Activated naive CD8-positive, alpha-beta T cell treated with anti-CD3 and anti-CD28 coated beads for 36 hours (primary cell): ENCODE measurements at regions not wholly inside any gene's neighbourhood (a gene's known extent, or its start where the extent isn't known, plus 50 kb on each side); places are given as distances from the start of the nearest gene placed in this dataset.

ENCODE experiments used
- DNase-seq: peaks from one replicate; pipeline ENCODE4 v3.0.0; 2021
- H3K27ac Mint-ChIP-seq: one replicate; pipeline ENCODE4 v1.8.0; 2022; ENCODE audit warnings: mild to moderate bottlenecking, moderate library complexity, mixed read lengths
- H3K27me3 Mint-ChIP-seq: one replicate; pipeline ENCODE4 v1.8.0; 2022; ENCODE audit warnings: mild to moderate bottlenecking, mixed read lengths
- H3K36me3 Mint-ChIP-seq: one replicate; pipeline ENCODE4 v1.8.0; 2021; ENCODE audit warnings: mild to moderate bottlenecking, mixed read lengths
- H3K4me1 Mint-ChIP-seq: one replicate; pipeline ENCODE4 v1.8.0; 2021; ENCODE audit warnings: mixed read lengths
- H3K4me3 Mint-ChIP-seq: one replicate; pipeline ENCODE4 v1.8.0; 2022; ENCODE audit warnings: mild to moderate bottlenecking, moderate library complexity, mixed read lengths
- H3K9me3 Mint-ChIP-seq: one replicate; pipeline ENCODE4 v1.8.0; 2022; ENCODE audit warnings: mixed read lengths

DNA sequence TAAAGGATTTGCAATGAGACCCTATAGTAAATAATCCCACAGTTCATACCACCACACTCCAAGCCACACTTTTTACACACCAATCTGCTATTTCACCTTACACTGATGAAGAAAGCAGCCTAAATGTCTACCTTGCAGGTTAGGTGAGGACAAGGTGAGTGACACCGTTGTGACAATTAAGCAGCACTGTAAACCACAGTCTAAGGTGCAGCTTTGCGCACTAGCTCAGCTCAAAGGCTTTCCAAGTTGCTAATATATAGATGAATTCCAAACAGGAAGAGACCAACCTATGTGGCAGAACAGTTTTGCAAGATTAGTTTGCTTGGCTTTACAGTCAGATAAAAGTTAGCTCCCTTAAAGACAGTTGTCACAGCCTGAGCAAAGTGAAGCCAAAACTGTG is 429.5 kb upstream of the MARCKS start:
- Mint-ChIP-seq H3K4me3 (no peak overlapping the region), H3K27ac (no peak overlapping the region), H3K36me3 (no peaks in the 10 kb centered on the region), H3K4me1 (no peaks in the 10 kb centered on the region), H3K27me3 (peaks cover 3% of the 10 kb centered on the region), H3K9me3 (no peaks in the 10 kb centered on the region)
- DNase-seq = no peak

DNA sequence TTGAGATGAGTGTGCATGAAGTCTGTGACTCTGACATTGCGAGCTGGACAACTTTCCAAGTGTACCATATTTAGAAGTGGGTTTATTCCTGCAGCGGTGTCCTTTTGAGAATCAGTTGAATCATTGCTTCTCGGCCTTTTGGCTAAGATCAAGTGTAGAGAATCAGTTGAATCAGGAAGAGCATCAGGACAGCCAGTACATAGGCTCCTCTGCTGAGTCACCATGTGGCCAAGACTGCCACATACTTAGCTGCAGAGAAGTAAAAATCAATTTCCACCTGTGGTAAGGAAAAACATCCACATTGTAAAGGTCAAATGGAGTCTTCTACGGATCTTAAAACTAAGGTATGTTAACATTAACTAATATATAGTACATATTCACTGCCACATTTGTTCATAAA is 428.4 kb upstream of the MARCKS start:
- Mint-ChIP-seq H3K4me1 (no peaks in the 10 kb centered on the region), H3K27me3 (peaks cover 3% of the 10 kb centered on the region), H3K36me3 (no peaks in the 10 kb centered on the region), H3K9me3 (no peaks in the 10 kb centered on the region), H3K4me3 (no peak overlapping the region), H3K27ac (no peak overlapping the region)
- DNase-seq = no peak

DNA sequence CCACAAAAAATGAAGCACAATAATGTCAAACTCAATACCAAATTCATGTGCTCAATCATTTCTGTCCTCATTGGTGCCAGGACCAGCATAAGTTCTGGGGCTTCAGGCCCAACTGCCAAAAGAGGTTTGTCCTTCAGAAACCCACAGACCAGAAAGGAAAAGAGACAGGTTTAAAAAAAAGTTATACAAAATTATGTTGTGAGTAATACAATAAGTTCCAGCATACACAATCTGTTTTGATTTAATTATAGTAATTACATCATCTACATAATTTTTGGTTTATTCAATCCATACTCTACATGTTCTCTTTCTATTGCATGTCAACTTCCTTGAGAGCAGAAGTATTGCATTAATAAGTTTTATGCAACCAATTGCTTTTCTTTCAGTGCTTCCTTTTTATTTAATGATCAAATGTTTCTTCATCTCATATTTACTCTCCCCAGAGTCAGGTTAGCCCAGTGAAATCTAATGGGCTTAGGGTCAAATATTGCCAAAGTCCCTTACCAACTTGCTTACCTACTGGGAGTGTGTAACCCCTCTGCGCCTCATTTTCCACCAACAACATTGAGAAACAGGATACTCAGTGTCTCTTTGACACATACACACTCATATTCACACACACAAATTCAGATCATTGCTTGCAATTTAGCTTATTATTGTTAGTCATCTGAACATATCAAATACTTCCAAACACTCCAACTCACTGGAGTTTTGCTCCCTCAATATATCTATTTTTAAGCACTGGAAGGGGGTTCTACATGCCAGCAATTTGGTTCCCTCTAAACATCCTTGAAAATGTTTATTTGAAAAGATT is 424.4 kb upstream of the MARCKS start:
- no peak for DNase-seq
- Mint-ChIP-seq H3K27ac (no peak overlapping the region), H3K4me1 (no peaks in the 10 kb centered on the region), H3K4me3 (no peak overlapping the region), H3K27me3 (peaks cover 2% of the 10 kb centered on the region), H3K36me3 (no peaks in the 10 kb centered on the region), H3K9me3 (no peaks in the 10 kb centered on the region)

DNA sequence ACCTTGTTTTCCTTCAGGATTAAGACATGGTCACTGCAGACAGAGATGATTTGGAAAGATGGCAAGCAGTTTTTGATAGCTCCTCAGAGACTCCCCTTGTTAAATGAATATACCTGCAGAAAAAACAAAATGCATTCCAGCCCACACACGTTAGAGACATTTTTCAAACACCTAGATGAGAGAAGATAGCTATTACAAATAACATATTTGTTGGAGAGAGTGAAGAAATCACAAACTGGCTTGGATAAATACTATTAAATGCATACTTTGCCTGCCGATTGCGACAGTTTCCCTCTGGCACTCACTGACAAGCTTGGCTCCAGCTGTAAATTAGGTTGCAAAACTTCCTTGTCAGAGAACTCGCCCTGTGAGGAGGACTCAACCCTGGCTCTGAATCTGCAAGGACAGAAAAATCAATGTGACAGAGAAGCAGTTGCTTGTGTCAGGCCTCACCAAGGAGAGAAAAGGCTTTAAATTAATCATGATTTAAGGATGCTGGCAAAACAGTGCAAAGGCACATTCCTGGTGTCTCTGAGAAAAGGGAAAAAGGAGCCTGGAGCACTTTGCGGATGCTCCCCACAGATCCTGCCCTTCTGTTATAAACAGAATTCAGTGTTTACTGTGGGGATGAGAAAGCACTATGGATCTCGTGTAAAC is 423.7 kb upstream of the MARCKS start:
- no peaks in the 10 kb centered on the region for H3K9me3 Mint-ChIP-seq
- no peak for DNase-seq
- H3K27me3 Mint-ChIP-seq = no peaks in the 10 kb centered on the region
- H3K4me1 Mint-ChIP-seq = no peaks in the 10 kb centered on the region
- H3K4me3 Mint-ChIP-seq = no peak overlapping the region
- H3K27ac Mint-ChIP-seq = no peak overlapping the region
- H3K36me3 Mint-ChIP-seq = no peaks in the 10 kb centered on the region

DNA sequence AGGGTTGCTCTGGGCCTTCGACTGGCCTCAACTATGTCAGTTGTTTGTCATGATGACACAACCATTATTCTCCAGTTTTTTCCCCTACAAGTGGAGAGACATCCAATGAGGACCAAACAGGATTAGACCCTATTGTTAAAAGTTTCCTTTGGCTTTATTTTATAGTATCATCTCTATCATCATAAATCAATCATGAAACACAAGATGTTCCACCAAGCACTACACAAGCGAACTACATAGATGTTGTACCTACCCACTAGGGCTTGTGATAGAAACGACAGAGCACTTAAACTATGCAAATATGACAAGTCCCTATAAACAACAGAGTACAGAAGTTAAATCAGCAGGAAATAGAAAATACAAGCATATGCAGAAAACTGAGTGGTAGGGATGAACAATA is 422.5 kb upstream of the MARCKS start:
- Mint-ChIP-seq H3K27ac (no peak overlapping the region), H3K4me1 (no peaks in the 10 kb centered on the region), H3K36me3 (no peaks in the 10 kb centered on the region), H3K4me3 (no peak overlapping the region), H3K27me3 (no peaks in the 10 kb centered on the region), H3K9me3 (no peaks in the 10 kb centered on the region)
- DNase-seq = no peak

DNA sequence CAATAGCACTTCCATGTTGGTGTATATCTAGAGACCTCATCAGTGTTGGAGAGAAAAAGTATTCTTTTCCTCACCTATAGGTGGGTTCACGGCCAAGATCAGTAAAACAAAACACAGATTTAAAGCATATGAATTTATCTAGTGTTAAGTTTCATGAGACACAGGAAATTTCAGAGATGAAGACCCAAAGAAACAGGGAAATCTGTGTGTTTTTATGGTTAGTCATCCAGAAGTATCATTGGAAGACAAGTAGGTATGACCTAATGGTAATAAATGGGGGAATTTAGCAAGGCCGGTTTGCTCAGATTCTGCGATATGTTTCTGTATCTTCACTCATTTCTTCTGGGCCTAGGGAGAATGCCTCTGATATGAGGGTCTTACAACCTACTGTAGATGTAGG is 419.6 kb upstream of the MARCKS start:
- no peak overlapping the region for H3K4me3 Mint-ChIP-seq
- H3K27ac Mint-ChIP-seq = no peak overlapping the region
- peaks cover 4% of the 10 kb centered on the region for H3K27me3 Mint-ChIP-seq

DNA sequence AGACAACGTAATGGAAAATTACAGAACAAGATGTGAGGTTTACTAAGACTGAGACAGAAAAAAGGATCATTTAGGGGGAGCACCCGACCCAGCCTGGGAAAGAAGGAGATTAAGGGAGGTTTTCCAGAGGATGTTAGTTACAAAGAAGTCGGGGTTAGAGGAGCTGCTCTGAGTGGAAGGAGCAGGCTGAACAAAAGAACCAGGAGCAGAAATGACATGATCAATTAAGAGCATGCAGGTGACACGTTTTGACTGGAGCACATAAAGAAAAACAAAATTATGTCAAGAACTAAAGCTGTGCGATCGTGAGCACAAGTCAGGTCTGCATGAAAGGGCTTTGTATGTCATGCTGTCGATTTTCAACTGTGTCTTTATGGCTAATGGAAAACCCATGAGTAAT is 417.3 kb upstream of the MARCKS start:
- peaks cover 7% of the 10 kb centered on the region for H3K27me3 Mint-ChIP-seq
- no peaks in the 10 kb centered on the region for H3K9me3 Mint-ChIP-seq
- no peak overlapping the region for H3K4me3 Mint-ChIP-seq
- H3K27ac Mint-ChIP-seq = no peak overlapping the region
- H3K4me1 Mint-ChIP-seq = no peaks in the 10 kb centered on the region
- H3K36me3 Mint-ChIP-seq = no peaks in the 10 kb centered on the region
- DNase-seq = no peak

More for the DNA sequence above, 419.6 kb upstream of the MARCKS start:
- DNase-seq = no peak
- Mint-ChIP-seq H3K36me3 (no peaks in the 10 kb centered on the region), H3K4me1 (no peaks in the 10 kb centered on the region), H3K9me3 (no peaks in the 10 kb centered on the region)

DNA sequence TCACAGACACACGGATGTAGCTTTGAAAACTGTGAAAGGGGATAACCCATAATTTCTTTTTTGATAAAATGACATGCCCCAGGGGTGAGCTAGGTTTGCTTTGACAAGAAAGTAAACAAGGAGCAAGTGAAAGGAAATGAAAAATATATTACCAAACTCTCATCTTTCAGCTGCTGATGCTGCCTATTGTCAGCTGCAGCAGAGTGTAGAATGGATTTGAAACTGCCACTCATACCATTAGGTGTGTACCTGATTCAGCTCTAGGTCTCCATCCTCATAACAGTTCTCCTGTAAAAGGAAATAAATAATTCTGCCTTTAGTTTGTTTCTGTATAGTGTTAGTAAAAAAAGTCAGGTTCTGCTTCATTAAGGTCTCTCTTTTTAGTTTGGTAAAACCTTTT is 415.1 kb upstream of the MARCKS start:
- no peak for DNase-seq
- H3K9me3 Mint-ChIP-seq = peaks cover 1% of the 10 kb centered on the region
- H3K4me1 Mint-ChIP-seq = peaks cover 1% of the 10 kb centered on the region
- H3K27me3 Mint-ChIP-seq = peaks cover 7% of the 10 kb centered on the region
- H3K27ac Mint-ChIP-seq = no peak overlapping the region
- H3K4me3 Mint-ChIP-seq = no peak overlapping the region
- no peaks in the 10 kb centered on the region for H3K36me3 Mint-ChIP-seq

DNA sequence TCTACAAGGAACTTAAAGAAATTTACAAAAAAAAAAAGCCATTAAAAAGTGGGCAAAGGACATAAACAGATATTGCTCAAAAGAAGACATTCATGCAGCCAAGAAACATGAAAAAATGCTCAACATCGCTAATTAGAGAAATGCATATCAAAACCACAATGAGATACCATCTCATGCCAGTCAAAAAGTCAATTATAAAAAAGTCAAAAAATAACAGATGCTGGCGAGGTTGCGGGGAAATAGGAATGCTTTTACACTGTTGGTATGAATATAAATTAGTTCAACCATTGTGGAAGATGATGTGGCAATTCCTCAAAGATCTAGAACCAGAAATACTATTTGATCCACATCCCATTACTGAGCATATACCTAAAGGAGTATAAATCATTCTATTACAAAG is 411.9 kb upstream of the MARCKS start:
- peaks cover 7% of the 10 kb centered on the region for H3K27me3 Mint-ChIP-seq
- peaks cover 6% of the 10 kb centered on the region for H3K4me1 Mint-ChIP-seq
- no peaks in the 10 kb centered on the region for H3K36me3 Mint-ChIP-seq
- H3K27ac Mint-ChIP-seq = no peak overlapping the region
- peaks cover 1% of the 10 kb centered on the region for H3K9me3 Mint-ChIP-seq
- no peak overlapping the region for H3K4me3 Mint-ChIP-seq
- DNase-seq = no peak

DNA sequence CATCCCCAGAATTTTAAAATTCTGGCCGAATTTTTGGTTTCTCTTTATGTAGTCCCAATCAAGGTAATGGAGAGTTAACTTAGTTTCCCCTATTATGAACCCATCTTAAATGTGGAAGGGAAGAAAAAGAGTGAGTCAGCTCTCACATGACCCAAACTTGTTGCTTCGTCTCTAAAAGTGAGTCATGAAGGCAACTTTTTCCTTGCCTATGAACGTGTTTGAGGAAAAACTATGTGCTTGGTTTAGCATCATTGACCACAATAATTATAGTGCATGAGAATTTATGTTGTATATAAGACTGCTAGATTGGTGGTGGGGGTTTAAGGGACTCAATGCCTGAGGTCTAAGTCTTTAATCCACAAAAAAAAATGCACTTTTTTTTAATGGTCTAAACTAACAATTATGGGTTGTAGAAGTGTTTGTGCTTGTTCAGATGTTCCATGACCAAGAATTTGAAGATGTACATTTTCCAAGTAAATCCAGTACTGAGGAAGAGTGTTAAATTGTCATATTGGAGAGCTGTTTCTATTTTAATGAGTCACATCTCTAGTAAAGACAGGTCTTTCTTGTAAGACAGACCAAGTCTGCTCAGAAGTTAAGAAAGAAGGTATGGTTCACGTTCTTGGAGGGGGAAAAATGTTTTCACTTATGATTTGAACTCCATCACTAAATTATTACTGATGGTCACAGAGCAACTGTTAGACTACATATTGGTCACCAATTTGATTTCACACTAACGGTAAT is 409.9 kb upstream of the MARCKS start:
- no peak for DNase-seq
- Mint-ChIP-seq H3K27me3 (peaks cover 6% of the 10 kb centered on the region), H3K4me3 (no peak overlapping the region), H3K36me3 (no peaks in the 10 kb centered on the region), H3K9me3 (peaks cover 1% of the 10 kb centered on the region), H3K4me1 (peaks cover 6% of the 10 kb centered on the region), H3K27ac (no peak overlapping the region)

DNA sequence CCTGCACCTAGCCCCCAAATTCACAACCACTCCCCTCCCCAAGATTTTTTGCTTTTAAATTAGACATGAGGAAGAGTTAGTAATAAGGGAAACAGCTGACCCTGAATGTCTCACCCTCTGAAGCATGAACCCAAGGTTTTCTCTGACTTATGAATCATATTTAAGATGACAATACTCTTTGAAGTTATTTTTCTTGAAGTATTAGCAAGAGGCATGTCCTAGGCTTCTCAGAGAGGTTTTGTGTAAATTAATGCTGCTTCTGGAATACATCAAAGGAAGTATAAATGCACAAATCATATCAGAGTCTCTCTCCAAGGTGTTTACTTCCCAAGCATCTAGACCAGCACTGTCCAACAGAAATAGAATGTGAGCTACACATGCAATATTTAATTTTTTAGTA is 408.1 kb upstream of the MARCKS start:
- DNase-seq = no peak
- Mint-ChIP-seq H3K36me3 (no peaks in the 10 kb centered on the region), H3K4me1 (peaks cover 6% of the 10 kb centered on the region), H3K9me3 (peaks cover 1% of the 10 kb centered on the region), H3K27me3 (peaks cover under 1% of the 10 kb centered on the region), H3K4me3 (no peak overlapping the region), H3K27ac (no peak overlapping the region)

DNA sequence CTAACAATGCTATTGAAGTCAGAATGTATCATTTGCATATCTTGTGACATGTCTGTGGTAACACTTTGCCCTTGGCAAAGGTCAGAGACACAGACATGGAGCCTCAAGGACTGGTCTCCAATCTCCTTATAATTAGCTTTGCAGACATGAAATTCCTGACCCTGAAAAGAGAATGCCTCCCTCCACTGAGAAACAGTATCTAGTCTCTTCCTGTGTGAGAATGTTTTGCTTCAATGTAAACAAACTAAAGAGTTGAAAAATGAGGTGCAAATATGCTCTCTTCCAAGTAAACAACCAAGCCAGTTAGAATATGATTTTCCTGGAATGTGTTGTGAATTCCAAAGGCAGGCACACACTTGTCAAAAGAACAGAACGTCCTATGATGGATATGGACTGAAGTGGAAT is 407.1 kb upstream of the MARCKS start:
- Mint-ChIP-seq H3K4me1 (peaks cover 6% of the 10 kb centered on the region), H3K27me3 (peaks cover 3% of the 10 kb centered on the region), H3K36me3 (no peaks in the 10 kb centered on the region), H3K4me3 (no peak overlapping the region), H3K9me3 (peaks cover 1% of the 10 kb centered on the region), H3K27ac (no peak overlapping the region)
- no peak for DNase-seq

DNA sequence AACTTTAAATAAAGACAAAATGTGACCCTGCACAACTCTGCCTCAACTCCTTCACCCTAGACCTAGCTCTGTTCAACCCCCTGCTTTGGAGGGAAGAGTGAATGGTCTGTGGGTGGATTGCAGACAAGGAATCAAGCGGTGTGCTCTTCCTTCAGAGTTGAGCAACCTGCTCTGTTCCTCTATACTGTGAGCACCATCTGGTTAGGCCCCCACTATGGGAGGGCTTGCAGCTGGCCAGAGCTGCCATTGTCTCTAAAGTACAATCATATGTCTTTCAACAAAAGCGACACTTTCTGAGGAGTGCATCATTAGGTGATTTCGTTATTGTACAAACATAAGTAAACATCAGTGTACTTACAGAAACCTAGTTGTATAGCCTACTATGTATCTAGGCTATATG is 406.1 kb upstream of the MARCKS start:
- DNase-seq = no peak
- Mint-ChIP-seq H3K36me3 (no peaks in the 10 kb centered on the region), H3K4me1 (peaks cover 6% of the 10 kb centered on the region), H3K9me3 (no peaks in the 10 kb centered on the region), H3K4me3 (no peak overlapping the region), H3K27me3 (peaks cover 3% of the 10 kb centered on the region), H3K27ac (no peak overlapping the region)

DNA sequence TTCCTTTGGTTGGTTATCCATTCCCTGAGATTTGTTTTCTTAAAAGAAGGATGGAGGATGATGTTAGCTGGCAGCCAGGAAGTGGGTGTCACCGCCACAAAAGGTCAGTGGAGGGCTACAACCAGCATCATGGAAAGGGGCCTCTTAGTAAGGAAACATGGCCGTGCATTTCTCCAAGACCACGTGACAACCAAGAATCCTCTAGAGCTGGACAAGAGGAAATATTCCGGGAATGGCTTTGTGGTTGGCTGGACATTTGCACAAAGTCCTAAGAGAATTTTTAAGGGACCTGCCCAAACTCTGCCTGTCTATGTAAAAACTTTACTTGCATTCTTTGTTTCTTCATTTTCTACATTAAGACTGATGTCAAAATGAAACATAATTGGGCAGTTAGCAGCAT is 399.9 kb upstream of the MARCKS start:
- Mint-ChIP-seq H3K4me1 (no peaks in the 10 kb centered on the region), H3K9me3 (no peaks in the 10 kb centered on the region), H3K4me3 (no peak overlapping the region), H3K36me3 (no peaks in the 10 kb centered on the region), H3K27ac (no peak overlapping the region), H3K27me3 (peaks cover 7% of the 10 kb centered on the region)
- no peak for DNase-seq

DNA sequence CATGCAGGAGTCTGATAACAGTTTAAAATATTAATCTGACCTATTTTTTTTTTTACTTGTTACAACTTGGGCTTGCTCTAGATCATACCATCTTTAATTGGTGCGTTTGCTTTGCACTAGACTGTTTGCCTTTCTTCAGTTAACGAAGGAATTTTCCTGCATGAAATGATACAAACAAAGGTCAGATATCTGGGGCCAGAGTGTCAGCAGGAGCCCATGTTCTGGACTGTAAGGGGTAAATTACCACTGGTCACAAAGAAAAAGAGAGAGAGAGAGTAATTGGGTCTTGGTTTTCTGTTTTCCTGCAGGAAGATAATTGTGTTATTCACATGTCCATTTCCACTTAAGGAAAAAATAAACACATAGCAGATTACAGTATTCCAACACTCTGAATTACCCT is 399.4 kb upstream of the MARCKS start:
- DNase-seq = no peak
- Mint-ChIP-seq H3K27ac (no peak overlapping the region), H3K36me3 (no peaks in the 10 kb centered on the region), H3K4me3 (no peak overlapping the region), H3K4me1 (no peaks in the 10 kb centered on the region), H3K27me3 (peaks cover 7% of the 10 kb centered on the region), H3K9me3 (no peaks in the 10 kb centered on the region)
